ENCODE measurements at regions not wholly inside any gene's neighbourhood (a gene's known extent, or its start where the extent isn't known, plus 50 kb on each side); places are given as distances from the start of the nearest gene placed in this dataset.

- TF ChIP-seq EZH2 (IDR thresholded peaks at IDR 0.05; ENCODE audit: low read depth) (no peak), CTCF (conservative IDR thresholded peaks at IDR 0.05) (no peak)
Observed at GRCh38 chr6:8207191-8207868, 105.0 kb upstream of the EEF1E1 start.
